Activated CD4-positive, alpha-beta T cell treated with anti-CD3 and anti-CD28 coated beads for 36 hours (primary cell): ENCODE measurements at regions not wholly inside any gene's neighbourhood (a gene's known extent, or its start where the extent isn't known, plus 50 kb on each side); places are given as distances from the start of the nearest gene placed in this dataset.

Source experiments
- ATAC-seq: fragments of 200-7000 bp; cut with Tn5 transposase; one replicate; pipeline ENCODE4 v1.10.0; 2021; ENCODE audit warnings: mild to moderate bottlenecking, moderate library complexity
- CTCF ChIA-PET: fragments of 350-600 bp; sonication (Branson Sonifier 250); formaldehyde crosslinking; loops from one replicate; lab custom pipeline; 2021; ENCODE audit warnings: antibody characterized with exemption; lab: Charles Lee
- POLR2A ChIA-PET: fragments of 350-600 bp; sonication (Branson Sonifier 250); formaldehyde crosslinking; loops from one replicate; lab custom pipeline; 2021; ENCODE audit warnings: antibody characterized with exemption, inconsistent platforms; lab: Charles Lee
- DNase-seq: peaks from one replicate; pipeline ENCODE4 v3.0.0-alpha.2; 2020
- H3K27ac Mint-ChIP-seq: one replicate; pipeline ENCODE4 v1.8.0; 2021; ENCODE audit warnings: mixed read lengths
- H3K27me3 Mint-ChIP-seq: one replicate; pipeline ENCODE4 v1.8.0; 2021; ENCODE audit warnings: mixed read lengths
- H3K36me3 Mint-ChIP-seq: one replicate; pipeline ENCODE4 v1.8.0; 2021; ENCODE audit warnings: low read depth, mixed read lengths
- H3K4me1 Mint-ChIP-seq: one replicate; pipeline ENCODE4 v1.8.0; 2021; ENCODE audit warnings: mixed read lengths
- H3K4me3 Mint-ChIP-seq: one replicate; pipeline ENCODE4 v1.8.0; 2021; ENCODE audit warnings: mild to moderate bottlenecking, moderate library complexity, mixed read lengths
- H3K9me3 Mint-ChIP-seq: one replicate; pipeline ENCODE4 v1.8.0; 2021; ENCODE audit warnings: low read depth, mixed read lengths
- intact Hi-C, 2 experiments: fragments of 100-400 bp; cut with DNase I in 1 of 2; cut with micrococcal nuclease in 1 of 2; formaldehyde crosslinking; loops; one replicate each; pipeline versions ENCODE4 v1.14.2 to v1.15.1; 2022 to 2024; cut with DNase I, micrococcal nuclease

DNA sequence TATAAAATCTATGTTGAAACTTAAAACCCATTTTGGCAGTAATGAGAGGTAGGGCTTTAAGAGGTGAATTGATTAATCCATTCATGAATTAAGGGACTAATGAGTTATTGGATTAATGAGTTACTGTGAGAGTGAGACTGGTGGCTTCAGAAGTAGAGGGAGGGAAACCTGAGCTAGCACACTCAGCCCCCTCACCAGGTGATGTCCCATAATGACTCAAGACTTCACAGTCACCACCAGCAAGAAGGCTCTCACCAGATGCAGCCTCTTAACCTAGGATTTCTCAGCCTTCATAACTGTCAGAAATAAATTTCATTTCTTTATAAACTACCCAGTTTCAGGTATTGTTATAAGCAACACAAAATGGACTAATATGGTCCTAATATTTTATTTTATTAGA, 621.7 kb upstream of the ACVR2A start:
- ChIA-PET CTCF (no interaction called here), POLR2A (no interaction called here)
- DNase-seq (peak; percentile 11), ATAC-seq (peak; percentile 66)
- no peaks in the 10 kb centered on the region for H3K27me3 Mint-ChIP-seq
- intact Hi-C loops: no loop called here
- H3K27ac Mint-ChIP-seq: no peak overlapping the region
- H3K4me1 Mint-ChIP-seq: peaks cover 5% of the 10 kb centered on the region
- peaks cover 7% of the 10 kb centered on the region for H3K9me3 Mint-ChIP-seq
- no peak overlapping the region for H3K4me3 Mint-ChIP-seq
- H3K36me3 Mint-ChIP-seq: no peaks in the 10 kb centered on the region

DNA sequence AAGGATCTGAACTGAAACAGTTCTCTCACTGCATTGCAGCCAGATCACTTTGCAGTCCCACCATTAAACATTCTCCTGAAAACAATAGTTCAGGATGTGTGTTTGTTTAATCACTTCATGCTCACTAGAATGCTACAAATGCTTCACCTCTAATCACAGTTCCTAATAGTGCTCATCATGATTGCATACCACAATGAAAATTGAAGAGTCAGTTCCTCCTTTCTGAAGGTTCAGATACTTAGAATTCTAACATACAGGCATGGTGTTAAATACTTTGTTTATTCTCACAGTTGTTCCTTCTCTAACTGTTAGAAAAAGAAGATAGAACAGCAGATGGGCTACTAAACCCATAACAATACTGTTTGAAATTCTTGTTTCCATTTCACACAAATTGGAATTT, 622.3 kb upstream of the ACVR2A start:
- peaks cover 7% of the 10 kb centered on the region for H3K9me3 Mint-ChIP-seq
- intact Hi-C loops: no loop called here
- H3K36me3 Mint-ChIP-seq: no peaks in the 10 kb centered on the region
- peaks cover 5% of the 10 kb centered on the region for H3K4me1 Mint-ChIP-seq
- ChIA-PET CTCF (no interaction called here), POLR2A (no interaction called here)
- no peak overlapping the region for H3K27ac Mint-ChIP-seq
- ATAC-seq (no peak), DNase-seq (no peak)
- no peak overlapping the region for H3K4me3 Mint-ChIP-seq
- H3K27me3 Mint-ChIP-seq: no peaks in the 10 kb centered on the region

DNA sequence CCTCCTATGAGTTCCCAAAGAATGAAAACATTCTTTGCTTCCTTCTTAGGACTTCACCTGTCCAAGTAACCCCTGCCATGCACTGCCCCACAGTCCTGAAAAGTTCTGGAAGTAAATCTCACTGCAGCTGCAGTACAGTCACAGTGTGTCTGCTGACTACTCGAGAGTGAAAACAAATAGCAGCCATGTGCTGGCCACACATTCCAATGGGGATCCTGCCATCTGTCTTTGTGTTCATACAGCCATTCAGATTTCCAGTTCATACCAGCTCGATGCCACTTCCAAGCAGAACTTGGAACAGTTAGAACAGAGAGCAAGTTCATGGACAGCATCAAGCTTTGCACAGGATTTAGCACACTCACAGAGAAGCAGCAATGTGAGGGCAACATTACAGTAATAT, 629.9 kb upstream of the ACVR2A start:
- Mint-ChIP-seq H3K4me1 (no peaks in the 10 kb centered on the region), H3K27ac (no peak overlapping the region), H3K9me3 (peaks cover 8% of the 10 kb centered on the region), H3K27me3 (no peaks in the 10 kb centered on the region), H3K4me3 (no peak overlapping the region), H3K36me3 (no peaks in the 10 kb centered on the region)
- ChIA-PET POLR2A (no interaction called here), CTCF (no interaction called here)
- no peak for DNase-seq
- intact Hi-C loops: no loop called here
- no peak for ATAC-seq

DNA sequence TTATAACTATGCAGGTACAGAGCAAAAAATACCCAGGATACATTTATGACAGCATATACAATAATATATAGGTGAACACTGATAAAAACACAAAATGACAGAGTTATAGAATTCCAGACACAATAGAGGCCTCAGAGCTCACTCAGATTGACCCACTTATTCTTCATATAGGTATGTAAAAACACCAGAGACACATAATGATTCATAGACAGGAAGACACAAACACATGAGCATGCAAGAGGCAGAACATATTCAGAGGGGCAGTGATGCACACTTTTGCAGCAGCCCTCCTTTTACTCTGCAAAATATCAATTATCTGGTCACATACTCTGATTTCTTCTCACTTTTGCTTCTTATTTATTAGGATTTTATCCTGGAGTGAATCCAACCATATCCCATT, 633.3 kb upstream of the ACVR2A start:
- H3K36me3 Mint-ChIP-seq: no peaks in the 10 kb centered on the region
- no peaks in the 10 kb centered on the region for H3K27me3 Mint-ChIP-seq
- DNase-seq: no peak
- H3K4me1 Mint-ChIP-seq: no peaks in the 10 kb centered on the region
- ChIA-PET POLR2A (no interaction called here), CTCF (no interaction called here)
- H3K9me3 Mint-ChIP-seq: peaks cover 7% of the 10 kb centered on the region
- no peak for ATAC-seq
- no peak overlapping the region for H3K27ac Mint-ChIP-seq
- intact Hi-C loops: no loop called here
- H3K4me3 Mint-ChIP-seq: no peak overlapping the region

DNA sequence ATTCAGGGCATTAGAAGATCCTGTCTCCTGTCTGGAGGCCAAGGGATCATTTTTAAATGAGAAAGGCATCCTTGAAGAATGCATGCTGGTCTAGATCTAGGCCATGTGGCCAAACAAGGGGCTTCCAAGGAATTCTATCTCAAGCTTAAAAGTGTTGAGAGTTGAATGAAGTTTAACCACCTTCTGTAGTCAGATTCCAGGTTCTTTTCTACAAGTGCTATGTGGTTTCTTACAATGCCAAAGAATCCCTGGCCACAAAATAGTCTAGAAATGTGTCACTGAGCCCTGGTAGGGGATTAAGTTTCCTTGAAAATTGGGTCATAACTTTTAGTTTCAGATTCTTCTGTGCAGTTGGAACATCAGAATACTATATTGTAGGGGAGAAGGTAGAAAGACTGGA, 640.7 kb upstream of the ACVR2A start:
- intact Hi-C loops: no loop called here
- no peak for ATAC-seq
- POLR2A ChIA-PET: no interaction called here
- no peaks in the 10 kb centered on the region for H3K36me3 Mint-ChIP-seq
- CTCF ChIA-PET: no interaction called here
- H3K9me3 Mint-ChIP-seq: peaks cover 8% of the 10 kb centered on the region
- H3K4me1 Mint-ChIP-seq: no peaks in the 10 kb centered on the region
- DNase-seq: no peak
- no peak overlapping the region for H3K27ac Mint-ChIP-seq
- no peak overlapping the region for H3K4me3 Mint-ChIP-seq
- peaks cover 4% of the 10 kb centered on the region for H3K27me3 Mint-ChIP-seq

DNA sequence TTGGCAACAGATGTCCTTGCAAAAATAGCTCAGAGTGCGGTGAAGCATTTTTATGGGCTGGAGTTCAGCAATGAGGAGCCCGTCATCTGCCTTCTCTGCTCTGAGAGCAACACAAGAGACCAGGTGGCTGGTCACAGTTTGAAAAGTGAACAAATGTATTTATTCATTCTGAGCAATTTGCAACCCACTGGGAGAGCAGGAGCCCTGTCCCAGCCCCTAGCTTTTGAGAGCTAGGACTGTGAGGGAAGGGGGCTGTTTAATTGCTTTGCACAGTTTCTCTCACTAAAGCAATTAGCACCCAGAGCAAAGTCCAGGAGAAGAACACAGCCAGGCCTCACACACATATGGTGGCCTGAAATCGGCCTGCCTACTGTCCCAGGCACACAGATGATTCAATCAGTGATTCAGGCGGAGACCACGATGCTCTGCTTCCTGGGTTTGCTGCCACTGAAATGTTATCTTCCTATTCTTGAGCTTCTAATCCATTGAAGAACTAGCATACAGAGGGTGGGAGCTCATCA, 646.1 kb upstream of the ACVR2A start:
- H3K36me3 Mint-ChIP-seq: no peaks in the 10 kb centered on the region
- DNase-seq (no peak), ATAC-seq (no peak)
- no peak overlapping the region for H3K4me3 Mint-ChIP-seq
- H3K27ac Mint-ChIP-seq: no peak overlapping the region
- peaks cover 4% of the 10 kb centered on the region for H3K27me3 Mint-ChIP-seq
- H3K9me3 Mint-ChIP-seq: no peaks in the 10 kb centered on the region
- ChIA-PET POLR2A (no interaction called here), CTCF (no interaction called here)
- H3K4me1 Mint-ChIP-seq: no peaks in the 10 kb centered on the region
- intact Hi-C loops: no loop called here

DNA sequence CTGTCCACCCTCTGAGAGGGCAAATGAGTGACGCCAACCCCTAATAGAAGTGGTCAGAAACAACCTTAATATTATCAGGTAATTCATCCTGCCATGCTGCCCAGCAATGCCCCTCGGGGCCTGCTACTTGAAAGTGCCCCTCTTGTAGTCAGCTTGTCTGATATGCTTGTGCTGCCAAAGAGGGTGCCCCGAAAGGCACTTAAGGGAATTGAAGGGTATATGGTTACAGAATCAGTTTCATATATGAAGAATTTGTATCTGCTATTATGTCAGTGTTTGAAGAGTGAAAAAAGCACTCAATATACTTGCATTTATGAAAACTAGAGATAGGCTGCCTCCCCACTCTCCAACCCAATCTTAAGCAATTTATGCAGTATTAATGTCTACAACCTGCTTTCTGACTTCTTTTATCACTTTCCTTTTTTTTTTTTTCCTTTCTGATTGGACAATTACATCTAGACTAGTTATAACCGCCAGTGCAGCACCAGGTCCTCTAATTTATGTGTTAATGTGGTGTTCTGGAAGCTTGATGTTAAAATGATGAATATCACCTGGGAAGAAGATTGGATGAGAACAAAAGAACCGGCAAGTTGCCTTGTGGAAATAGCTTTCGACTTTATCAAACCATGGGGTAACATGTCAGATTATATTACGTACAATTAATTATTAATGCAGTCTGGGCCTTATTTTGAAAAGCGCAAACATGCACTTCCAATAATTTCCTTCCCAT, 646.9 kb upstream of the ACVR2A start:
- peaks cover 4% of the 10 kb centered on the region for H3K27me3 Mint-ChIP-seq
- H3K36me3 Mint-ChIP-seq: no peaks in the 10 kb centered on the region
- ATAC-seq (no peak), DNase-seq (no peak)
- ChIA-PET CTCF (no interaction called here), POLR2A (no interaction called here)
- H3K4me1 Mint-ChIP-seq: no peaks in the 10 kb centered on the region
- intact Hi-C loops: no loop called here
- no peak overlapping the region for H3K4me3 Mint-ChIP-seq
- no peaks in the 10 kb centered on the region for H3K9me3 Mint-ChIP-seq
- H3K27ac Mint-ChIP-seq: no peak overlapping the region

DNA sequence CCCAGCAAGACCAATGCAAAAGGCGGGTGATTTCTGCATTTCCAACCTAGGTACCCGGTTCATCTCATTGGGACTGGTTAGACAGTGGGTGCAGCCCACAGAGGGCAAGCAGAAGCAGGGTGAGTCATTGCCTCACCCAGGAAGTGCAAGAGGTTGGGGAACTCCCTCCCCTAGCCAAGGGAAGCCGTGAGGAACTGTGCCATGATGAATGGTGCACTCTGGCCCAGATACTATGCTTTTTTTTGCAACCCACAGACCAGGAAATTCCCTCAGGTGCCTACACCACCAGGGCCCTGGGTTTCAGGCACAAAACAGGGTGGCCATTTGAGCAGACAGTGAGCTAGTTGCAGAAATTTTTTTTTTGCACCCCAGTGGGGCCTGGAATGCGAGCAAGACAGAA, 662.6 kb upstream of the ACVR2A start:
- ATAC-seq (peak; percentile 88), DNase-seq (peak; percentile 72)
- Mint-ChIP-seq H3K9me3 (peaks cover 7% of the 10 kb centered on the region), H3K27me3 (peaks cover 9% of the 10 kb centered on the region), H3K27ac (peak overlapping the region; percentile 43), H3K4me1 (peaks cover 20% of the 10 kb centered on the region), H3K4me3 (no peak overlapping the region), H3K36me3 (no peaks in the 10 kb centered on the region)
- intact Hi-C loops: loop anchor here (1.0 kb wide), 2 partner anchors 106 to 115 kb away; no protein-coding TSS in a partner anchor
- ChIA-PET CTCF (interaction anchor here (0.6 to 1.1 kb wide), 2 partner anchors 9 to 109 kb away, joined by 3 read pairs; no protein-coding TSS in a partner anchor), POLR2A (no interaction called here)

DNA sequence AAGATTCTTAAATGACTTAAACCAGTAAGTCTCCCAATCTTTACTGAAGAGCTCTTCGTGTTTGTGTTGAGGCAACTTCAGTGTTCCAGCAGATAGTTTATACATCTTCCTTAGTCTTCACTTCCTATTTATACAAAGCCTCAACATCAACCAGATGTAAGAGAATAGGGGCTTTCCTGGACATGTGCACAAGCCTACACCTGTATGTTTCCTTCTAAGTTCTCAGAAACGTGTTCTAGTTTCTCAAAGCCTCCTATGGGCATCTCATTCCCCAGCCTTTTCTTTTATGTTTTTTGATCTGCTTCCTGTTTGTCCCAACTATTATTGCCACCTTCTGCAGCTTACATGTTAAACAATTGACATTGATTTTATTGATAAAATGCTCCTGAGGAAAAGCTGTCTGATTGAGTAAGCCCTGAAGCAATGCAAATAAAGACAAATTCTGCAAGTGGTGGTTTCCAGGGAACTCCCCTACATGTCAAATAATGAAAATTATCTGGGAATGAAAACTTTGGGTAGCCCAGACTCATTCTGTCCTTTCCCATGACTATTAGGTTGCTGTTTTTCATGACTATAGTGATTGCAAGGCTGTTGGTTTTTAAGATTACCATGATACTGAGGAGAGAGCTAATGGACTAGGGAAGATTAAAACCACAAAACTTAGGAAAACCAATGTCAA, 663.3 kb upstream of the ACVR2A start:
- H3K4me3 Mint-ChIP-seq: no peak overlapping the region
- peak overlapping the region; percentile 56 for H3K27ac Mint-ChIP-seq
- intact Hi-C loops: loop anchor here (1.0 kb wide), 2 partner anchors 107 to 116 kb away; no protein-coding TSS in a partner anchor

DNA sequence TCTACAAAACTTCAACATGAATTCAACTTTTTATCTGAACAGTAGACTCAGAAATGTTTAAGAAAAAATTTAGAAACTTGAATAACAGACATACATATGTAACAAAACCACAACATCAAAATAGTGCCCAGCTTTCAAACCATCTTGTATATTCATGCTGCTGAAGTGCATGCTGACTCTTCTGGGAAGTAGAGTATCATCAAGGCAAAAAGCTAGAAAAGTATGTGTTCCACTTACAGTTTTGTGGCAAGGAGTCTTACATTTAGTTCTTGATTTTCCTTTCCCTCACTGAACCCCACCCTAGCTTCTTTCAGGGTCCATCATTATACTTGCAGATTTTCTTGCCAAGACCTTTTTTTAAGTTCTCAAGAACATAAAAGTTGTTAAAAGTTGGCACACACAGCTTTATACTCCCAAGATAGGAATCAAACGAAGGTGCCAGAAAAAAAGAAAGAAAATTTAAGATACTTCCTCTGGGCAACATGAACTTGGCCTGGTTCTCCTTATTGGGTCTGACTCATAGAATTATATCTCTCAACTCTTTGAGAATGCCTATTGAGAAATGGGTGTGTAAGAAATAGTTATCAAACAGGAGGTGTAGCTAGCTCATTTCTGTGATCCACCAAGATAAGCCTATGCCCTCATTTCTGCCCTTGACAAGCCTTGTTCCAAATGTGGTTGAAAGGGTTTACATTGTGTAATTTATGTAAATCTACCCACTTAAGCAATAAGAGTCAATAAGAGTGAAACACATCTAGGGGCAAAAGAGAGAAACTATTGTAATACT, 667.6 kb upstream of the ACVR2A start:
- H3K4me1 Mint-ChIP-seq: peaks cover 21% of the 10 kb centered on the region
- H3K36me3 Mint-ChIP-seq: no peaks in the 10 kb centered on the region
- no peak overlapping the region for H3K4me3 Mint-ChIP-seq
- intact Hi-C loops: no loop called here
- H3K27me3 Mint-ChIP-seq: no peaks in the 10 kb centered on the region
- H3K9me3 Mint-ChIP-seq: peaks cover 2% of the 10 kb centered on the region
- ChIA-PET POLR2A (interaction anchor here (0.6 kb wide), 1 partner anchor 500 kb away, joined by 3 read pairs; no protein-coding TSS in a partner anchor), CTCF (interaction anchor here (1.5 kb wide), 1 partner anchor 11 kb away, joined by 3 read pairs; no protein-coding TSS in a partner anchor)
- H3K27ac Mint-ChIP-seq: no peak overlapping the region
- DNase-seq (no peak), ATAC-seq (peak; percentile 10)

More for the DNA sequence above, 663.3 kb upstream of the ACVR2A start:
- no peak for DNase-seq
- peaks cover 7% of the 10 kb centered on the region for H3K9me3 Mint-ChIP-seq
- ATAC-seq: peak; percentile 31
- ChIA-PET POLR2A (no interaction called here), CTCF (interaction anchor here (0.6 to 2.9 kb wide), 5 partner anchors 8 to 150 kb away, joined by 3 to 11 read pairs (median 3); no protein-coding TSS in a partner anchor)
- peaks cover 22% of the 10 kb centered on the region for H3K4me1 Mint-ChIP-seq
- H3K27me3 Mint-ChIP-seq: peaks cover 8% of the 10 kb centered on the region
- no peaks in the 10 kb centered on the region for H3K36me3 Mint-ChIP-seq

DNA sequence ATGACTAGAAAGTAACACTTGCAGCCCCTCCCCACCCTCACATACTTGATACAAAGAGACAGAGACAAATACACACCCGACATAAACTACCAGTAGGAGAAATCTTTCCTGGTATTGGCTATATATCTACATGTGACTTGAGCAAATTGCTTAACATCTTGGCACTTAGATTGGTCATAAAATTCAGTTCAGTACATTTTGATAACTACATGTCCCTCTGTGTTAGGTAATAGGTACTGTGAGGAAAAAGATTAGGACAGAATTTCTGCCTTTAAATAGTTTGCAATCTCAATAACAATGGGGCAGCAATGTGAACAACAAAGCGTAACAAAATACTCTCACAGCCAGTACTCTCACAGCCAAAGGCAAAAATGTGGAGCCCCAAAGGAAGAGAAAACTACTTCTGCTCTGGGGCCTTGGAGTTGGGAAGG, 670.0 kb upstream of the ACVR2A start:
- peaks cover 9% of the 10 kb centered on the region for H3K4me1 Mint-ChIP-seq
- no peak overlapping the region for H3K4me3 Mint-ChIP-seq
- intact Hi-C loops: no loop called here
- no peak overlapping the region for H3K27ac Mint-ChIP-seq
- no peaks in the 10 kb centered on the region for H3K27me3 Mint-ChIP-seq
- DNase-seq: no peak
- POLR2A ChIA-PET: no interaction called here
- no peak for ATAC-seq
- H3K36me3 Mint-ChIP-seq: no peaks in the 10 kb centered on the region
- no peaks in the 10 kb centered on the region for H3K9me3 Mint-ChIP-seq
- CTCF ChIA-PET: no interaction called here
